Retina (tissue), 1 donor: ENCODE measurements at regions not wholly inside any gene's neighbourhood (a gene's known extent, or its start where the extent isn't known, plus 50 kb on each side); places are given as distances from the start of the nearest gene placed in this dataset.
"Not testable (repeated sequence)": the region's sequence is repeated elsewhere in the genome, so short reads cannot be mapped to it uniquely, and the experiment has no call there.

ENCODE experiments used
- DNase-seq: peaks from one replicate; pipeline ENCODE4 v3.0.0-alpha.2; 2016

GRCh38 chr12:112712751-112713150 is 78.8 kb upstream of the RPH3A start:
- DNase-seq: not testable (repeated sequence)

GRCh38 chr12:112713471-112713870 is 78.1 kb upstream of the RPH3A start:
- no peak for DNase-seq

GRCh38 chr12:112714166-112714710 is 77.3 kb upstream of the RPH3A start:
- peak; percentile 51 for DNase-seq

GRCh38 chr12:112716099-112717093 is 75.2 kb upstream of the RPH3A start:
- DNase-seq: no peak

GRCh38 chr12:112728864-112729263 is 62.7 kb upstream of the RPH3A start:
- DNase-seq: no peak

- peak; percentile 49 for DNase-seq
These were observed 56.5 kb upstream of the RPH3A start for GRCh38 chr12:112734859-112735695.

- no peak for DNase-seq
These were observed 53.0 kb upstream of the RPH3A start for GRCh38 chr12:112738531-112738930.

- DNase-seq: no peak
These were observed 51.1 kb upstream of the RPH3A start for GRCh38 chr12:112740387-112740934.

- no peak for DNase-seq
These were observed 50.4 kb upstream of the RPH3A start for GRCh38 chr12:112741106-112741505.
